Caki2 (cell line): ENCODE measurements at regions not wholly inside any gene's neighbourhood (a gene's known extent, or its start where the extent isn't known, plus 50 kb on each side); places are given as distances from the start of the nearest gene placed in this dataset.
A peak's percentile ranks its signal among the peaks of the same experiment; 100 is the strongest.
"Not testable (repeated sequence)": the region's sequence is repeated elsewhere in the genome, so short reads cannot be mapped to it uniquely, and the experiment has no call there.

Experiments
- DNase-seq: peaks from one replicate; pipeline ENCODE4 v3.0.0-alpha.2; 2015; ENCODE audit warnings: low read depth
- in situ Hi-C: cut with HindIII; loops from 2 replicates; pipeline ENCODE4 v1.10.0; 2016; ENCODE audit warnings: low sequenced_read_pairs, low pct_unique_long_range_greater_than_20kb, mixed read lengths

- in situ Hi-C loops: no loop called here
- no peak for DNase-seq
Observed at GRCh38 chr6:166848979-166849748, 107.2 kb downstream of the RNASET2 start.

- in situ Hi-C loops, DNase-seq: not testable (repeated sequence)
Observed at GRCh38 chr6:166846446-166847142, 109.8 kb downstream of the RNASET2 start.

DNA sequence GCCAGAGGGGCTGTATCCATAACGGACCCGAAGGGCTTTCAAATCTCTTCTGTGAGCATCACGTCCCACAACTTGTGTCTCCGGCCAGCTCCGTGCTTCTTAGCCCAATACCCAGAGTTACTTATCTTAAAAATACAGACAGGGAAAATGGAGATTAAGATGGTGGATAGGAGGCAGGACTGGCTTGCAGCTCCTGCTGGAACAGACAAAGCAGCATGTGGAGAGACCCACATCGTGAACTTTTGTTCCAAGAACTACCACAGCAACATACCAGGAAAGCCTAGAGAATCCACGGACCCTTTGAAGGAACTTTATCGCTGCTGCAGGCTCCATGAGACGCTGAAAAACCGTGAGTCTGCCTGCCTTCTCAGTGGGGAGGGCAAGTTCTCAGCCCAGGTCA is 113.7 kb downstream of the RNASET2 start:
- no peak for DNase-seq
- in situ Hi-C loops: no loop called here

- in situ Hi-C loops: no loop called here
- DNase-seq: no peak
Observed at GRCh38 chr6:166841216-166841615, 115.1 kb downstream of the RNASET2 start.

DNA sequence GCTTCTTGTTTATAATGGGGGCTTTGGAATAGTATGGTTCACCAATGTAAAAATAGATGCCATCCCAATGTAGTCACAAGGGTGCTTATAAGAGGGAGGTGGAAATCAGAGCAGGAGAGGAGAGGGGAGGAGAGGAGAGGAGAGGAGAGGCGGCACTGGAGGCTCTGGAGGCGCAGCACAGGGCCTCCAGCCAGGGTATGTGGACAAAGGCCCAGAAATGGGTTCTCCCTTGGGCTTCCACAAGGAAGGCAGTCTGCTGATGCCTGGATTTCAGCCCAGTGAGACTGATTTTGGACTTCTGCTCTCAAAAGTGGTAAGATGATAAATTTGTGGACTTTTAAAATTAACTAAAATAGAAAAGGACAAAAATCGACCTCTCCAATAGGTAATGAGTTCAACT is 116.8 kb downstream of the RNASET2 start:
- no peak for DNase-seq
- in situ Hi-C loops: no loop called here

- in situ Hi-C loops: no loop called here
- DNase-seq: no peak
Observed at GRCh38 chr6:166838987-166839386, 117.4 kb downstream of the RNASET2 start.

GRCh38 chr6:166836785-166837718 is 119.3 kb downstream of the RNASET2 start:
- in situ Hi-C loops: no loop called here
- DNase-seq: no peak

GRCh38 chr6:166834049-166834448 is 122.3 kb downstream of the RNASET2 start:
- in situ Hi-C loops: no loop called here
- no peak for DNase-seq

DNA sequence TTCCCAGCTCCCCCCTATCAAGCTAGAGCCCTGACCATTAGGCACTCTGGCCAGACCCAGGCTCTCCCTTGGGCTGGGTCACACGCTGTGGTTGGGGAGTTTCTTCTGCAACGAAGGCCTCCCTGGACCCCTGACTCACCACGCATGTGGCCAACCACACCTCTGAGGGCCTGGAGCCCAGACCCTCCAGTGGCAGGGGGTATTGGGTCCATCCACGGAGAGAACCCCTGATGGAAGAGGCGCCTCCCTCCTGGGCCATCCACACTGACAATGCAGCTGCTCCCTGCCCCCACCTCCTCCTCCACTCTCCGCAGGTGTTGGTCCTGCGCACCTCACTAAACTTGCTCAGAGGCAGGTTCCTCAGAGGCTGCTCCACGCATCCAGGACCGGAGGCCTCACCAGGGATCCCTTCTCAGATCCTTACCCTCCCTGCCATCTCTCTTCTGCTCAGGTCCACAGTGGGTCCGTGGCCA is 125.4 kb downstream of the RNASET2 start:
- in situ Hi-C loops: no loop called here

DNA sequence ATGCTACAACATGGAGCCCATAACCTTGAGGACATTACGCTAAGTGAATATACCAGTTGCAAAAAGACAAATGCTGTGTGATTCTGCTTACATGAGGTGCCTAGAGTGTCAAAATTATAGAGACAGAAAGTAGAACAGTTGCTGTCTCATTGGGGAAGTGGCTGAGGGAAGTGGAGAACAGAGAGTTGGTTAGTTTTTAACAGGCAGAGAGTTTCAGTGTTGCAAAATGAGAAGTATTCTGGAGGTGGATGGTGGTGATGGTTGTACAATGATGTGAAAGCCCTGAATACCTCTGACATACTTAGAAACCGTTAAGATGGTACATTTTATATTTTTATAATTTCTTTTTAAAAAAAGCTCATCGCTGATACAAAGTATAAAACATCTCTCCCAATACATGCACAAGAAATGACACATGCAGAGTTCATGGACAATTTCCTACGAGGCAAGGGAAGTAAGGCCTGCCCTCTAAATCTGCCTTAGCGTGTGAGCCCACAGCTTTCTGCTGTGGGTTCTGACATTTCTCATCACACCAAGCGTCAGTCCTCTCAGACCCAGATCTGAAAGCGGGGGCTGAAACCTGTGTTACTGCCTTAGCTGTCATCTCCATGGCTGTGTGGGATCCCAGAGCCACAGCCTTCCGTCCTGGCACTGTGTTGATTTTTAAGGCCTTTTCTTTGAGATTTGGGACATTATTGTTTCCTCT is 126.0 kb downstream of the RNASET2 start:
- in situ Hi-C loops: no loop called here
- no peak for DNase-seq

More for the DNA sequence above, 125.4 kb downstream of the RNASET2 start:
- no peak for DNase-seq

DNA sequence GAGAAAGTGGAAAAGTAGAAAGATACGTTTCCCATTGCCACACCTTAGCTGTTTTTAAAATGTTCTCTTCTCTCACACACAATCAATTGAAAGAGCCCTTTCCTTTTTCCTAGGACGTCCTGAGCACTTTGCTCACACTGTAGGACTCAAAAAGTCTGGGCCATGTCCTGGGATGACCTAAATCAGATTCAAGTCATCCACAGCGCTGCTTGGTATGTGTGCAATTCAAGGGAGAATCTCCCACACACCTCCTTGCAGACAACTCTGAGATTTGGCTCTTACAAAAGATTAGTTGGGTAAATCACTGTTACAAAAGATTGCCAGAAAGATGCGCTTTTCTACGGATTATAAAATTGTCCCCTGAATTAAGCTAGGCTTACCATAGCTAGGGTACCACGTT is 130.1 kb downstream of the RNASET2 start:
- in situ Hi-C loops: no loop called here
- no peak for DNase-seq

DNA sequence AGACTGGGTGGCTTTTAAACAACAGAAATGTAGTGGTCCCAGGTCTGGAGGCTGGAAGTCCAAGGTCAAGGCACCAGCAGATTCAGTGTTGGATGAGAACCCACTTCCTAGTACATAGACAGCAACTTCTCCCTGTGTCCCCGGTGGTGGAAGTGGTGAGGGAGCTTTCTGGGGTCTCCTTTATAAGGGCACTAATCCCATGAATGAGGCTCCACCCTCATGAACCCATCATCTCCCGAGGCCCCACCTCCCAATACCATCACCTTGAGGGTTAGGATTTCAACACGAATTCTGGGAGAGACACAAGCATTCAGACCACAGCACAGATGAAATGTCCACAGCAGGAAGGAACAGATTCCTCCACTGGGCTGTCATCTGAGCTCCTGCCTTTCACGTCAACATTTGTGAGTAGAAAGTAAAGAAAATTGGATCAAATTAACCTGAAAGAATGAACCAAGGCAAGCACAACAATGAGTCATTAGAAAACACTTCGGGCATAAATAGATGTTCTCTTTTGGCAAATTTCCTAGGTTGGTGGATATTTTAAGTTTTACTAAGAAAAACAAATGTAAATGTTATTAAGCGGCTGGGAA is 130.7 kb downstream of the RNASET2 start:
- DNase-seq: peak; percentile 8
- in situ Hi-C loops: no loop called here

- no peak for DNase-seq
- in situ Hi-C loops: no loop called here
Observed at GRCh38 chr6:166824880-166825250, 131.5 kb downstream of the RNASET2 start.

DNA sequence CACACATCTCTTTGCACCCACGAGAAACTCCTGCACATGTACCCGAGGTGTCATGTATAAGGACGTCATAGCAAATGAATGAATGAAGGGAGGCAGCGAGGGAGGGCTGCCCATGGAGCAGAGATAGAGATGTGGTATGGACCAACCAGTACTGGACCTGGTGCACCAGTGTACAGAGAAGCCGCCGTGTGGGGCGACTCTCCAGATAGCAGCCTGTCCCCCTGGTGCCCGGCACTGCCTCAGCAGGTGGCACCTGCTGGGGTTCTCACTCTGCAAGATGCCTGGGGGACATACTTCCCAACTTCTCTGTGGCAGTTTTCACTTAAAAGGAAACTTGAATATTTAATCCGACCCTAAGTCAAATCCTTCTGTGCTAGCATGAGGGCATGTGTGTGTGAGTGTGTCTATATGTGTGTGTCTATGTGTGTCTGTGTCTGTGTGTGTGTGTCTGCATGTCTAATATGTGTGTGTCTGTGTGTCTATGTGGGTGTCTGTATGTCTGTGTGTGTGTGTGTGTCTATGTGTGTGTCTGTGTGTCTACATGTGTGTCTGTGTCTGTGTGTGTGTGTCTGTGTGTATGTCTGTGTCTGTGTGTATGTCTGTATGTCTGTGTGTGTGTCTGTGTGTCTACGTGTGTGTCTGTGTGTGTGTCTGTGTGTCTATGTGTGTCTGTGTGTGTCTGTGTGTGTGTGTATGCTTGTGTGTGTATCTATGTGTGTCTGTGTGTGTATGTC is 132.0 kb downstream of the RNASET2 start:
- DNase-seq: no peak
- in situ Hi-C loops: no loop called here

DNA sequence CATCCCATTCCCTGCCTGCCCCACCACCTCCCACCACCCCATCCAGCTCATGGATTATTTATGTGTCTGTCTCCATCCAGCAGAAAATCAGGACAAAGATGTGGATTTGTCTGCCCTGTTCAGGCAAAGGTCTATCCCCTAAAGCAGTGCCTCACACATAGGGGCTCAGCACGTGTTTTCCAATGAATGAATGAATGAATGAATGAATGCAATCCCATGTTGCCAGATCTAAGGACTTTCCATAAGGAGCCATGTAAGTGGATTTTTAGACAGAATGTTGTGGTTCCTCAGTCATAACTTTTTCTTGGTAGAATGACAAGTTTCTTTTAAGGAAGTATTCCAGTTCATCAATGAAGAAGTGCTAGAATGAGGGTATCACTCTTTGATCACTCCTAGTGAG is 133.7 kb downstream of the RNASET2 start:
- in situ Hi-C loops: no loop called here
- no peak for DNase-seq

- in situ Hi-C loops: no loop called here
- DNase-seq: no peak
Observed at GRCh38 chr6:166820483-166820882, 135.9 kb downstream of the RNASET2 start.

DNA sequence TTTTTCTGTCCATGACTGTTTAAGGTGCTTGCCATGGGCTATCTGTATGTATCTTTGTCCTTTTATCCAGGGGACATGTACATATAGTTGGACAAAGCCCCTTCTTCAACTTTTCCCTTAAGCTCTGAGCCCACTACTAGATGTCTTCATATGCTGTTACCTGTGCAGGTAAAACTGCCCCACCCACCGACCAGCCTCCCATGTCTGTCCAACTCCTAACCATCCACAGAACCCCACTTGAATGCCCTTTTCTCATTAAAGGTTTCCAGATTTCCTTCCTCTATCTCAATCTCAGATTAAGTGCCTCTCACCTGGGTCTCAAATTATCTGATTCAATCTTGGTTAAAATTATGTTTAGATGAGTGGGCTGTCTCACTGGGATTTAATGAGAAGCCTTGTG is 136.3 kb downstream of the RNASET2 start:
- in situ Hi-C loops: no loop called here
- no peak for DNase-seq
